Trophoblast cell (in vitro differentiated cells and primary cell): ENCODE measurements at regions not wholly inside any gene's neighbourhood (a gene's known extent, or its start where the extent isn't known, plus 50 kb on each side); places are given as distances from the start of the nearest gene placed in this dataset.

Experiments
- DNase-seq, 2 donors: peaks; one replicate each; pipeline ENCODE4 v3.0.0-alpha.2; 2016
- H2AFZ ChIP-seq: 2 replicates; pipeline ENCODE4 v1.6.1; 2013; ENCODE audit warnings: low read length, moderate library complexity, mild to moderate bottlenecking; ENCODE audit not compliant: insufficient read depth, poor library complexity
- H2AK5ac ChIP-seq: 2 replicates; pipeline ENCODE4 v1.6.1; 2013; ENCODE audit warnings: mild to moderate bottlenecking, low read length
- H2BK120ac ChIP-seq: 2 replicates; pipeline ENCODE4 v1.6.1; 2013; ENCODE audit warnings: low read length, mild to moderate bottlenecking, moderate library complexity; ENCODE audit not compliant: insufficient read depth, poor library complexity
- H2BK12ac ChIP-seq: 2 replicates; pipeline ENCODE4 v1.6.1; 2013; ENCODE audit warnings: mild to moderate bottlenecking, low read length, moderate library complexity
- H2BK5ac ChIP-seq: 2 replicates; pipeline ENCODE4 v1.6.1; 2013; ENCODE audit warnings: low read length, low read depth, moderate library complexity, mild to moderate bottlenecking; ENCODE audit not compliant: poor library complexity
- H3K14ac ChIP-seq: 2 replicates; pipeline ENCODE4 v1.6.1; 2013; ENCODE audit warnings: mild to moderate bottlenecking, low read length
- H3K18ac ChIP-seq: 2 replicates; pipeline ENCODE4 v1.6.1; 2013; ENCODE audit warnings: mild to moderate bottlenecking, low read length
- H3K23ac ChIP-seq: 2 replicates; pipeline ENCODE4 v1.6.1; 2013; ENCODE audit warnings: low read length
- H3K27ac ChIP-seq: 2 replicates; pipeline ENCODE4 v1.5.1; 2013; ENCODE audit warnings: low read depth, mild to moderate bottlenecking, inconsistent platforms, low read length, moderate library complexity
- H3K27me3 ChIP-seq: 2 replicates; pipeline ENCODE4 v1.6.1; 2013; ENCODE audit warnings: inconsistent platforms, mild to moderate bottlenecking, low read length, moderate library complexity; ENCODE audit not compliant: insufficient read depth
- H3K36me3 ChIP-seq, 2 experiments: 1 replicate in 1 of 2; 2 replicates in 1 of 2; pipeline ENCODE4 v1.6.1; 2013; ENCODE audit warnings: low read length in 2 of 2, mild to moderate bottlenecking in 2 of 2, moderate library complexity in 1 of 2; ENCODE audit not compliant: insufficient read depth in 2 of 2, control insufficient read depth in 1 of 2
- H3K4ac ChIP-seq: 2 replicates; pipeline ENCODE4 v1.6.1; 2013; ENCODE audit warnings: low read depth, mild to moderate bottlenecking, low read length, moderate library complexity
- H3K4me1 ChIP-seq, 2 experiments: 1 replicate in 1 of 2; 2 replicates in 1 of 2; pipeline ENCODE4 v1.6.1; 2013; ENCODE audit warnings: low read length in 2 of 2, mild to moderate bottlenecking in 2 of 2, moderate library complexity in 1 of 2; ENCODE audit not compliant: insufficient read depth in 2 of 2, control insufficient read depth in 1 of 2
- H3K4me2 ChIP-seq: 2 replicates; pipeline ENCODE4 v1.6.1; 2013; ENCODE audit warnings: inconsistent platforms, mild to moderate bottlenecking, low read length, moderate library complexity
- H3K4me3 ChIP-seq: 2 replicates; pipeline ENCODE4 v1.5.1; 2013; ENCODE audit warnings: mild to moderate bottlenecking, low read depth, low read length, inconsistent platforms
- H3K79me1 ChIP-seq: one replicate; pipeline ENCODE4 v1.6.1; 2013; ENCODE audit warnings: low read length
- H3K79me2 ChIP-seq: 2 replicates; pipeline ENCODE4 v1.6.1; 2013; ENCODE audit warnings: low read length, mild to moderate bottlenecking; ENCODE audit not compliant: control insufficient read depth, insufficient read depth, poor library complexity
- H3K9ac ChIP-seq: 2 replicates; pipeline ENCODE4 v1.6.1; 2013; ENCODE audit warnings: mild to moderate bottlenecking, low read length
- H3K9me3 ChIP-seq: 2 replicates; pipeline ENCODE4 v1.6.1; 2013; ENCODE audit warnings: low read depth, mild to moderate bottlenecking, control low read depth, inconsistent platforms, low read length; ENCODE audit not compliant: insufficient read depth
- H4K12ac ChIP-seq: 2 replicates; pipeline ENCODE4 v1.6.1; 2013; ENCODE audit warnings: low read depth, mild to moderate bottlenecking, low read length, moderate library complexity
- H4K8ac ChIP-seq: 2 replicates; pipeline ENCODE4 v1.6.1; 2013; ENCODE audit warnings: low read depth, mild to moderate bottlenecking, low read length, moderate library complexity
- H4K91ac ChIP-seq: one replicate; pipeline ENCODE4 v1.6.1; 2013; ENCODE audit warnings: low read depth, mild to moderate bottlenecking, low read length, moderate library complexity
- WGBS: extraction: QIAGEN DNeasy Blood & Tissue Kit; methylation state at CpG from one replicate; pipeline ENCODE4 v1.1.7; 2013; ENCODE audit warnings: missing lambda C conversion rate; ENCODE audit not compliant: insufficient read length, insufficient coverage; ENCODE audit errors: extremely low coverage; 5-methylcytosine and 5-hydroxymethylcytosine counted together

GRCh38 chr6:164166515-164166914 lies 752.0 kb downstream of the QKI start:
- Histone ChIP-seq H3K27me3 (no peaks in the 10 kb centered on the region), H3K27ac (no peak overlapping the region)
- no CpG with 5 or more reads among the region's 7 CpGs for WGBS

GRCh38 chr6:164164876-164165275 lies 750.4 kb downstream of the QKI start:
- H3K4me3 ChIP-seq = no peak overlapping the region
- H2BK12ac ChIP-seq = no peak overlapping the region
- no peak overlapping the region for H2AFZ ChIP-seq
- no peak overlapping the region for H4K12ac ChIP-seq
- H2AK5ac ChIP-seq = no peak overlapping the region
- no peak overlapping the region for H3K18ac ChIP-seq
- H2BK120ac ChIP-seq = no peak overlapping the region
- no peak overlapping the region for H3K4me2 ChIP-seq
- peaks cover 3% of the 10 kb centered on the region for H3K79me2 ChIP-seq
- H3K4ac ChIP-seq = no peak overlapping the region
- DNase-seq = peak in 1 of 2 donors; percentile 27
- H2BK5ac ChIP-seq = no peak overlapping the region
- no peaks in the 10 kb centered on the region for H3K79me1 ChIP-seq
- no peaks in the 10 kb centered on the region for H3K27me3 ChIP-seq
- no peak overlapping the region for H3K27ac ChIP-seq
- no peak overlapping the region for H4K91ac ChIP-seq
- no peaks in the 10 kb centered on the region for H3K36me3 ChIP-seq
- no peak overlapping the region for H4K8ac ChIP-seq
- no peak overlapping the region for H3K14ac ChIP-seq
- no peaks in the 10 kb centered on the region for H3K9me3 ChIP-seq
- no peak overlapping the region for H3K9ac ChIP-seq
- H3K4me1 ChIP-seq = no peaks in the 10 kb centered on the region
- no peak overlapping the region for H3K23ac ChIP-seq
- WGBS = no CpG with 5 or more reads among the region's 3 CpGs

More at GRCh38 chr6:164166515-164166914, 752.0 kb downstream of the QKI start:
- no peak overlapping the region for H2AK5ac ChIP-seq
- H4K91ac ChIP-seq = no peak overlapping the region
- H2AFZ ChIP-seq = no peak overlapping the region
- H3K4me1 ChIP-seq = no peaks in the 10 kb centered on the region
- H3K79me1 ChIP-seq = no peaks in the 10 kb centered on the region
- H2BK5ac ChIP-seq = no peak overlapping the region
- no peak overlapping the region for H3K23ac ChIP-seq
- H3K36me3 ChIP-seq = no peaks in the 10 kb centered on the region
- H3K18ac ChIP-seq = no peak overlapping the region
- H2BK12ac ChIP-seq = no peak overlapping the region
- H3K9ac ChIP-seq = no peak overlapping the region
- peaks cover 3% of the 10 kb centered on the region for H3K79me2 ChIP-seq
- peak overlapping the region; percentile 45 for H4K12ac ChIP-seq
- H2BK120ac ChIP-seq = no peak overlapping the region
- H3K4me3 ChIP-seq = no peak overlapping the region
- peaks cover 1% of the 10 kb centered on the region for H3K9me3 ChIP-seq
- H3K14ac ChIP-seq = no peak overlapping the region
- no peak for DNase-seq
- no peak overlapping the region for H3K4ac ChIP-seq
- no peak overlapping the region for H4K8ac ChIP-seq
- H3K4me2 ChIP-seq = no peak overlapping the region

- H2AK5ac ChIP-seq = no peak overlapping the region
- WGBS = no CpG with 5 or more reads among the region's 3 CpGs
- H3K4me1 ChIP-seq = no peaks in the 10 kb centered on the region
- no peak for DNase-seq
- no peak overlapping the region for H3K18ac ChIP-seq
- no peak overlapping the region for H3K27ac ChIP-seq
- no peak overlapping the region for H3K4ac ChIP-seq
- H3K9me3 ChIP-seq = no peaks in the 10 kb centered on the region
- no peak overlapping the region for H2BK120ac ChIP-seq
- H4K8ac ChIP-seq = no peak overlapping the region
- no peak overlapping the region for H3K14ac ChIP-seq
- no peak overlapping the region for H3K4me3 ChIP-seq
- H3K27me3 ChIP-seq = no peaks in the 10 kb centered on the region
- H3K9ac ChIP-seq = no peak overlapping the region
- no peak overlapping the region for H3K4me2 ChIP-seq
- no peak overlapping the region for H2AFZ ChIP-seq
- H2BK12ac ChIP-seq = no peak overlapping the region
- H4K12ac ChIP-seq = no peak overlapping the region
- H3K36me3 ChIP-seq = no peaks in the 10 kb centered on the region
- no peak overlapping the region for H2BK5ac ChIP-seq
- H3K23ac ChIP-seq = no peak overlapping the region
- no peak overlapping the region for H4K91ac ChIP-seq
- H3K79me1 ChIP-seq = no peaks in the 10 kb centered on the region
- peaks cover 3% of the 10 kb centered on the region for H3K79me2 ChIP-seq
Observed at GRCh38 chr6:164163239-164163638, 748.7 kb downstream of the QKI start.

- no peak overlapping the region for H3K18ac ChIP-seq
- H3K9ac ChIP-seq = no peak overlapping the region
- no peak overlapping the region for H2BK5ac ChIP-seq
- H3K23ac ChIP-seq = no peak overlapping the region
- H2AFZ ChIP-seq = no peak overlapping the region
- no peak overlapping the region for H3K4me3 ChIP-seq
- no peaks in the 10 kb centered on the region for H3K36me3 ChIP-seq
- H3K79me2 ChIP-seq = no peaks in the 10 kb centered on the region
- no CpG with 5 or more reads among the region's 3 CpGs for WGBS
- no peak overlapping the region for H2BK120ac ChIP-seq
- H3K14ac ChIP-seq = no peak overlapping the region
- no peak overlapping the region for H3K4me2 ChIP-seq
- DNase-seq = peak; percentile 79 to 81
- H4K12ac ChIP-seq = no peak overlapping the region
- no peak overlapping the region for H4K8ac ChIP-seq
- no peak overlapping the region for H2BK12ac ChIP-seq
- no peaks in the 10 kb centered on the region for H3K9me3 ChIP-seq
- H3K27ac ChIP-seq = no peak overlapping the region
- H4K91ac ChIP-seq = no peak overlapping the region
- no peak overlapping the region for H2AK5ac ChIP-seq
- no peaks in the 10 kb centered on the region for H3K4me1 ChIP-seq
- no peak overlapping the region for H3K4ac ChIP-seq
- H3K79me1 ChIP-seq = no peaks in the 10 kb centered on the region
- H3K27me3 ChIP-seq = no peaks in the 10 kb centered on the region
Observed at GRCh38 chr6:164159061-164159460, 744.5 kb downstream of the QKI start.
